IMR-90 (cell line): ENCODE measurements at regions not wholly inside any gene's neighbourhood (a gene's known extent, or its start where the extent isn't known, plus 50 kb on each side); places are given as distances from the start of the nearest gene placed in this dataset.

ENCODE experiments used
- ATAC-seq: fragments of 200-7000 bp; cut with Tn5 transposase; 2 replicates; pipeline ENCODE4 v1.9.1; 2020; ENCODE audit warnings: low read depth, mild to moderate bottlenecking, moderate library complexity
- BruUV-seq: library from RNA; stranded (reverse); fragments of 400-500 nt; replicated peaks from 2 replicates; lab custom pipeline; 2021; lab: Mats Ljungman, UMichigan
- CTCF ChIA-PET: fragments of 300-600 bp; formaldehyde crosslinking; extraction: SDS; loops from one replicate; lab custom pipeline; 2021; ENCODE audit warnings: antibody characterized with exemption; lab: Yijun Ruan, JAX
- POLR2A ChIA-PET: fragments of 300-600 bp; sonication (Branson Sonifier 250); formaldehyde crosslinking; loops from one replicate; lab custom pipeline; 2022; ENCODE audit warnings: antibody characterized with exemption; ENCODE audit not compliant: unreplicated experiment; lab: Charles Lee
- DNase-seq: peaks from one replicate; pipeline ENCODE4 v3.0.0; 2013
- H2AFZ ChIP-seq: replicated peaks from 2 replicates; pipeline ENCODE3; 2013; ENCODE audit warnings: low read length, mild to moderate bottlenecking; ENCODE audit not compliant: poor library complexity
- H2AK5ac ChIP-seq: 2 replicates; pipeline ENCODE4 v1.6.1; 2013; ENCODE audit warnings: low read depth, low read length, inconsistent platforms
- H2AK9ac ChIP-seq: replicated peaks from 2 replicates; pipeline ENCODE3; 2013; ENCODE audit warnings: mild to moderate bottlenecking, low read depth, low read length, moderate library complexity; ENCODE audit not compliant: poor library complexity
- H2BK120ac ChIP-seq: 2 replicates; pipeline ENCODE4 v1.6.1; 2013; ENCODE audit warnings: low read depth, low read length, inconsistent platforms
- H2BK15ac ChIP-seq: 3 replicates; pipeline ENCODE4 v1.6.1; 2013; ENCODE audit warnings: low read depth, low read length, inconsistent platforms
- H2BK20ac ChIP-seq: 2 replicates; pipeline ENCODE4 v1.6.1; 2013; ENCODE audit warnings: low read depth, mild to moderate bottlenecking, inconsistent platforms, low read length, moderate library complexity
- H2BK5ac ChIP-seq: 2 replicates; pipeline ENCODE4 v1.6.1; 2013; ENCODE audit warnings: mild to moderate bottlenecking, low read depth, low read length, inconsistent platforms; ENCODE audit not compliant: poor library complexity, severe bottlenecking
- H3K14ac ChIP-seq: replicated peaks from 2 replicates; pipeline ENCODE4 v1.6.1; 2013; ENCODE audit warnings: low read depth, low read length, inconsistent platforms
- H3K18ac ChIP-seq: 2 replicates; pipeline ENCODE4 v1.6.1; 2013; ENCODE audit warnings: low read depth, low read length, control low read depth
- H3K23ac ChIP-seq: 2 replicates; pipeline ENCODE4 v1.6.1; 2013; ENCODE audit warnings: low read depth, low read length, inconsistent platforms
- H3K27ac ChIP-seq: 2 replicates; pipeline ENCODE4 v1.5.1; 2013; ENCODE audit warnings: mild to moderate bottlenecking, control low read depth, low read length; ENCODE audit not compliant: insufficient read depth
- H3K27me3 ChIP-seq: 2 replicates; pipeline ENCODE4 v1.6.1; 2013; ENCODE audit warnings: low read length; ENCODE audit not compliant: control insufficient read depth, insufficient read depth
- H3K36me3 ChIP-seq: 2 replicates; pipeline ENCODE4 v1.6.1; 2013; ENCODE audit warnings: low read length, mixed read lengths; ENCODE audit not compliant: control insufficient read depth, insufficient read depth
- H3K4ac ChIP-seq: 2 replicates; pipeline ENCODE4 v1.6.1; 2013; ENCODE audit warnings: low read depth, low read length, inconsistent platforms
- H3K4me1 ChIP-seq: 2 replicates; pipeline ENCODE4 v1.6.1; 2013; ENCODE audit warnings: low read length, mixed read lengths; ENCODE audit not compliant: control insufficient read depth, insufficient read depth
- H3K4me2 ChIP-seq: 2 replicates; pipeline ENCODE4 v1.6.1; 2013; ENCODE audit warnings: low read depth, mild to moderate bottlenecking, control low read depth, low read length, moderate library complexity
- H3K4me3 ChIP-seq: 2 replicates; pipeline ENCODE4 v1.5.1; 2013; ENCODE audit warnings: low read depth, mild to moderate bottlenecking, control low read depth, low read length, moderate library complexity; ENCODE audit not compliant: insufficient read depth
- H3K56ac ChIP-seq: 2 replicates; pipeline ENCODE4 v1.6.1; 2013; ENCODE audit warnings: low read length, inconsistent platforms; ENCODE audit not compliant: insufficient read depth; ENCODE audit errors: extremely low read depth
- H3K79me1 ChIP-seq, 2 experiments: 2 replicates each; pipeline ENCODE4 v1.6.1; 2013; ENCODE audit warnings: low read length in 2 of 2, inconsistent platforms in 1 of 2, low read depth in 1 of 2
- H3K9ac ChIP-seq: 2 replicates; pipeline ENCODE4 v1.6.1; 2013; ENCODE audit warnings: low read depth, low read length, control low read depth
- H3K9me1 ChIP-seq: 2 replicates; pipeline ENCODE4 v1.6.1; 2013; ENCODE audit warnings: low read length, inconsistent platforms; ENCODE audit not compliant: insufficient read depth
- H3K9me3 ChIP-seq: 2 replicates; pipeline ENCODE4 v1.6.1; 2013; ENCODE audit warnings: low read length; ENCODE audit not compliant: control insufficient read depth, insufficient read depth
- H4K20me1 ChIP-seq: 2 replicates; pipeline ENCODE4 v1.6.1; 2013; ENCODE audit warnings: low read length, inconsistent platforms; ENCODE audit not compliant: insufficient read depth
- H4K5ac ChIP-seq: 2 replicates; pipeline ENCODE4 v1.6.1; 2013; ENCODE audit warnings: mild to moderate bottlenecking, low read depth, low read length, control low read depth
- H4K8ac ChIP-seq, 2 experiments: 2 replicates each; pipeline ENCODE4 v1.6.1; 2013; ENCODE audit warnings: low read depth in 2 of 2, low read length in 2 of 2, control low read depth in 1 of 2, inconsistent platforms in 1 of 2
- H4K91ac ChIP-seq: 2 replicates; pipeline ENCODE4 v1.6.1; 2013; ENCODE audit warnings: low read depth, low read length, inconsistent platforms; ENCODE audit not compliant: insufficient read depth
- BHLHE40 ChIP-seq: fragments of 150-350 bp; IDR thresholded peaks from 2 replicates; pipeline ENCODE4 v1.6.1; 2016; ENCODE audit warnings: mild to moderate bottlenecking, low read depth, low read length
- CEBPB ChIP-seq: IDR thresholded peaks from 2 replicates; pipeline ENCODE4 v1.6.1; 2012; ENCODE audit warnings: low read depth, low read length, improper control_type of control experiment
- ELK1 ChIP-seq: fragments of 150-350 bp; IDR thresholded peaks from 2 replicates; pipeline ENCODE4 v1.6.1; 2016; ENCODE audit warnings: low read depth, mild to moderate bottlenecking, low read length, moderate library complexity, borderline replicate concordance
- FOS ChIP-seq: fragments of 150-350 bp; IDR thresholded peaks from 2 replicates; pipeline ENCODE4 v1.6.1; 2016; ENCODE audit warnings: low read depth, low read length
- MAZ ChIP-seq: IDR thresholded peaks from 2 replicates; pipeline ENCODE4 v1.6.1; 2012; ENCODE audit warnings: low read depth, mild to moderate bottlenecking, low read length, improper control_type of control experiment, moderate library complexity, borderline replicate concordance
- MXI1 ChIP-seq: IDR thresholded peaks from 2 replicates; pipeline ENCODE4 v1.6.1; 2012; ENCODE audit warnings: low read depth, mild to moderate bottlenecking, low read length, moderate library complexity, borderline replicate concordance
- NFE2L2 ChIP-seq: fragments of 150-350 bp; IDR thresholded peaks from 2 replicates; pipeline ENCODE4 v1.6.1; 2016; ENCODE audit warnings: low read depth, mild to moderate bottlenecking, low read length
- POLR2A ChIP-seq: IDR thresholded peaks from 2 replicates; pipeline ENCODE4 v1.6.1; 2012; ENCODE audit warnings: mild to moderate bottlenecking, low read depth, low read length
- RAD21 ChIP-seq: IDR thresholded peaks from 2 replicates; pipeline ENCODE4 v1.6.1; 2012; ENCODE audit warnings: low read length, improper control_type of control experiment
- RCOR1 ChIP-seq: IDR thresholded peaks from 2 replicates; pipeline ENCODE4 v1.6.1; 2012; ENCODE audit warnings: mild to moderate bottlenecking, low read length, improper control_type of control experiment; ENCODE audit not compliant: insufficient replicate concordance
- SMC3 ChIP-seq: fragments of 150-350 bp; IDR thresholded peaks from 2 replicates; pipeline ENCODE4 v1.6.1; 2016; ENCODE audit warnings: low read depth, mild to moderate bottlenecking, antibody characterized with exemption, low read length, moderate library complexity
- USF2 ChIP-seq: fragments of 150-350 bp; IDR thresholded peaks from 2 replicates; pipeline ENCODE4 v1.6.1; 2017; ENCODE audit warnings: mild to moderate bottlenecking, antibody characterized with exemption, low read length, low read depth
- WGBS, 2 experiments: methylation state at CpG; one replicate each; pipeline versions ENCODE4 v1.1.5 to v1.1.7; 2013; ENCODE audit warnings: missing lambda C conversion rate in 2 of 2; ENCODE audit not compliant: insufficient read length in 1 of 2; ENCODE audit errors: extremely low coverage in 2 of 2; 5-methylcytosine and 5-hydroxymethylcytosine counted together
- dilution Hi-C: fragments of 300-500 bp; cut with HindIII; formaldehyde crosslinking; loops from one replicate; pipeline ENCODE4 v1.14.3; 2018; ENCODE audit warnings: low sequenced_read_pairs; ENCODE audit not compliant: unreplicated experiment
- in situ Hi-C: fragments of 300-500 bp; cut with MboI; formaldehyde crosslinking; loops from 3 replicates; pipeline ENCODE4 v1.14.3; 2019; ENCODE audit warnings: low sequenced_read_pairs, inconsistent platforms, mixed read lengths
- intact Hi-C: fragments of 100-400 bp; cut with micrococcal nuclease; formaldehyde crosslinking; loops from 2 replicates; pipeline ENCODE4 v1.10.0; 2022

GRCh38 chr16:86951831-86952598 is 365.2 kb downstream of the C16orf95 start:
- peak overlapping the region; percentile 93 for H3K14ac ChIP-seq
- TF ChIP-seq POLR2A: 0 out of 2 replicates have a peak, but pooled peaks have one; percentile 40
- TF ChIP-seq MAZ: peak; percentile 65
- TF ChIP-seq RCOR1: peak; percentile 77
- peak; percentile 17; the same call in 1 of the 2 replicates for TF ChIP-seq SMC3
- TF ChIP-seq FOS: peak; percentile 89
- peak; percentile 37; the same call in 1 of the 2 replicates for TF ChIP-seq NFE2L2
- TF ChIP-seq ELK1: no peak
- no peak for TF ChIP-seq MXI1
- TF ChIP-seq USF2: no peak
- TF ChIP-seq BHLHE40: peak; percentile 51
- TF ChIP-seq CEBPB: peak; percentile 97
- TF ChIP-seq RAD21: peak; percentile 2
- H2BK5ac ChIP-seq: peak overlapping the region; percentile 93
- peak overlapping the region; percentile 53; the same call in 1 of the 2 replicates for H4K5ac ChIP-seq
- peak overlapping the region; percentile 99 for H2BK120ac ChIP-seq
- H3K4me1 ChIP-seq: peaks cover 7% of the 10 kb centered on the region
- no peak overlapping the region for H3K9ac ChIP-seq
- DNase-seq (peak; percentile 99), ATAC-seq (peak; percentile 84)
- intact Hi-C loops (no loop called here), in situ Hi-C loops (no loop called here), dilution Hi-C loops (no loop called here)
- peak overlapping the region; percentile 95 for H3K4ac ChIP-seq
- peak overlapping the region; percentile 98 for H3K23ac ChIP-seq
- no CpG with 5 or more reads among the region's 13 CpGs for WGBS, 2 experiments
- peak overlapping the region; percentile 97 for H2BK20ac ChIP-seq
- H2AFZ ChIP-seq: peak overlapping the region; percentile 79
- BruUV-seq: no TSS peak
- H3K4me2 ChIP-seq: peak overlapping the region; percentile 41; the same call in 1 of the 2 replicates
- ChIA-PET CTCF (no interaction called here), POLR2A (interaction anchor here (1.0 kb wide), 1 partner anchor 66 kb away, joined by 5 read pairs; no protein-coding TSS in a partner anchor)
- H3K27ac ChIP-seq: peak overlapping the region; percentile 87
- no peaks in the 10 kb centered on the region for H3K27me3 ChIP-seq
- H3K56ac ChIP-seq: peak overlapping the region; percentile 97
- no peaks in the 10 kb centered on the region for H3K36me3 ChIP-seq
- H3K9me3 ChIP-seq: no peaks in the 10 kb centered on the region
- H4K91ac ChIP-seq: peak overlapping the region; percentile 97
- H3K79me1 ChIP-seq: peaks cover 0 to 24% of the 10 kb centered on the region in 2 experiments; a peak in 2 of 4 replicates
- peak overlapping the region; percentile 100 for H2AK5ac ChIP-seq
- peak overlapping the region; percentile 92 for H2AK9ac ChIP-seq
- H3K9me1 ChIP-seq: peaks cover 34% of the 10 kb centered on the region
- H3K4me3 ChIP-seq: no peak overlapping the region
- H4K20me1 ChIP-seq: peaks cover 3% of the 10 kb centered on the region; the same call in 1 of the 2 replicates
- peak overlapping the region; percentile 62 to 91 for H4K8ac ChIP-seq
- peak overlapping the region; percentile 89 for H2BK15ac ChIP-seq
- H3K18ac ChIP-seq: peak overlapping the region; percentile 80
